Hepatocyte (in vitro differentiated cells): ENCODE measurements at regions not wholly inside any gene's neighbourhood (a gene's known extent, or its start where the extent isn't known, plus 50 kb on each side); places are given as distances from the start of the nearest gene placed in this dataset.

Experiments
- DNase-seq: peaks from one replicate; pipeline ENCODE4 v3.0.0-alpha.2; 2016; ENCODE audit warnings: low spot score
- H2AFZ ChIP-seq: fragments of 200-600 bp; sonication (generic); 2 replicates; pipeline ENCODE4 v1.6.0; 2016; ENCODE audit warnings: antibody characterized with exemption, mild to moderate bottlenecking
- H3K27ac ChIP-seq: fragments of 200-600 bp; sonication (generic); 2 replicates; pipeline ENCODE4 v1.5.1; 2016; ENCODE audit warnings: mild to moderate bottlenecking
- H3K27me3 ChIP-seq: fragments of 200-600 bp; sonication (generic); 2 replicates; pipeline ENCODE4 v1.6.1; 2016
- H3K36me3 ChIP-seq: fragments of 200-600 bp; sonication (generic); replicated peaks from 2 replicates; pipeline ENCODE4 v1.5.1; 2016; ENCODE audit warnings: low read depth; ENCODE audit not compliant: insufficient read depth
- H3K4me1 ChIP-seq: fragments of 200-600 bp; sonication (generic); 2 replicates; pipeline ENCODE4 v1.5.1; 2016; ENCODE audit warnings: mild to moderate bottlenecking, moderate library complexity; ENCODE audit not compliant: insufficient read depth
- H3K4me2 ChIP-seq: fragments of 200-600 bp; sonication (generic); 2 replicates; pipeline ENCODE4 v1.6.0; 2016
- H3K4me3 ChIP-seq: fragments of 200-600 bp; sonication (generic); 2 replicates; pipeline ENCODE4 v1.5.1; 2016; ENCODE audit warnings: mild to moderate bottlenecking
- H3K79me2 ChIP-seq: fragments of 200-600 bp; sonication (generic); 2 replicates; pipeline ENCODE4 v1.6.0; 2017; ENCODE audit warnings: mild to moderate bottlenecking
- H3K9me2 ChIP-seq: fragments of 200-600 bp; sonication (generic); replicated peaks from 2 replicates; pipeline ENCODE4 v1.6.0; 2017; ENCODE audit warnings: mild to moderate bottlenecking; ENCODE audit not compliant: insufficient read depth
- H3K9me3 ChIP-seq: fragments of 200-600 bp; sonication (generic); 2 replicates; pipeline ENCODE4 v1.5.1; 2016; ENCODE audit warnings: low read depth, mild to moderate bottlenecking
- H4K20me1 ChIP-seq: fragments of 200-600 bp; sonication (generic); 2 replicates; pipeline ENCODE4 v1.6.0; 2016; ENCODE audit warnings: mild to moderate bottlenecking; ENCODE audit not compliant: insufficient read depth, poor library complexity, severe bottlenecking
- CTCF ChIP-seq: fragments of 200-600 bp; sonication (generic); IDR thresholded peaks from 2 replicates; pipeline ENCODE4 v1.5.1; 2016; ENCODE audit warnings: antibody characterized with exemption, mild to moderate bottlenecking; ENCODE audit not compliant: poor library complexity
- EZH2 ChIP-seq: fragments of 200-600 bp; sonication (generic); IDR thresholded peaks from 2 replicates; pipeline ENCODE4 v1.6.1; 2016; ENCODE audit warnings: antibody characterized with exemption, mild to moderate bottlenecking, borderline replicate concordance
- EZH2phosphoT487 ChIP-seq: fragments of 200-600 bp; sonication (generic); IDR thresholded peaks from one replicate; pipeline ENCODE4 v1.6.1; 2018; ENCODE audit warnings: antibody characterized with exemption, mild to moderate bottlenecking, low read depth, moderate library complexity; ENCODE audit not compliant: unreplicated experiment, severe bottlenecking
- WGBS: methylation state at CpG from one replicate; pipeline ENCODE4 v1.1.6; 2016; ENCODE audit warnings: low lambda C conversion rate; ENCODE audit errors: missing lambda C conversion rate; 5-methylcytosine and 5-hydroxymethylcytosine counted together

GRCh38 chr6:104541411-104541810 is 318.3 kb downstream of the HACE1 start:
- Histone ChIP-seq H3K79me2 (no peaks in the 10 kb centered on the region), H2AFZ (no peak overlapping the region), H4K20me1 (no peaks in the 10 kb centered on the region), H3K4me2 (no peak overlapping the region), H3K9me3 (no peaks in the 10 kb centered on the region), H3K27me3 (no peaks in the 10 kb centered on the region), H3K27ac (no peak overlapping the region), H3K4me3 (no peak overlapping the region), H3K9me2 (no peaks in the 10 kb centered on the region), H3K4me1 (no peaks in the 10 kb centered on the region), H3K36me3 (no peaks in the 10 kb centered on the region)
- 79% methylated on average over 1 of the region's 1 CpG for WGBS
- TF ChIP-seq EZH2phosphoT487 (no peak), EZH2 (no peak), CTCF (no peak)
- no peak for DNase-seq

- H3K27me3 ChIP-seq, result no peaks in the 10 kb centered on the region
- H3K79me2 ChIP-seq, result no peaks in the 10 kb centered on the region
- no peak for DNase-seq
- no peak overlapping the region for H2AFZ ChIP-seq
- H3K4me1 ChIP-seq, result no peaks in the 10 kb centered on the region
- no peak overlapping the region for H3K4me2 ChIP-seq
- H4K20me1 ChIP-seq, result no peaks in the 10 kb centered on the region
- no peaks in the 10 kb centered on the region for H3K9me2 ChIP-seq
- H3K27ac ChIP-seq, result no peak overlapping the region
- H3K9me3 ChIP-seq, result no peaks in the 10 kb centered on the region
- TF ChIP-seq CTCF, result no peak
- no peak overlapping the region for H3K4me3 ChIP-seq
- no peaks in the 10 kb centered on the region for H3K36me3 ChIP-seq
Measured at GRCh38 chr6:104540743-104541142, 319.0 kb downstream of the HACE1 start.

DNA sequence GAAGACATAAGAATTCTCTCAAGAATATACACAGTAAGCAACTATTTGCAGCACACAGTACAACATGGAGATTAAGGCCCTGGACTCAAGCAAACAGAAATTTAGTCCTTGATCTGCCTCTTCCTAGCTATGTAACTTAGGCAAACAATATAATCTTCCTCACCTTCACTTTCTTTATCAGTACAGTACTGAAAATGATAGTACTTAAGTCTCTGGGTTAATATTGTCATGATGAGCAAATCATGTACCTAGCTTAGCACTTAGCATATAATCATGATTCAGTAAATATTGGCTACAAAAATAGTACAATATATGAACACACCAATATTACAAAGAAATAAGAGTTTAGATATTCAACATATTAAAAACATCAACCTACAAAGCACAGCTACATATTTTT is 320.5 kb downstream of the HACE1 start:
- Histone ChIP-seq H3K36me3 (no peaks in the 10 kb centered on the region), H3K27ac (no peak overlapping the region), H3K79me2 (no peaks in the 10 kb centered on the region), H2AFZ (no peak overlapping the region), H3K27me3 (no peaks in the 10 kb centered on the region), H3K4me2 (no peak overlapping the region), H3K4me1 (no peaks in the 10 kb centered on the region), H3K4me3 (no peak overlapping the region), H3K9me3 (no peaks in the 10 kb centered on the region), H3K9me2 (no peaks in the 10 kb centered on the region), H4K20me1 (no peaks in the 10 kb centered on the region)
- TF ChIP-seq EZH2 (no peak), CTCF (no peak), EZH2phosphoT487 (no peak)
- DNase-seq, result no peak

- H4K20me1 ChIP-seq, result no peaks in the 10 kb centered on the region
- no peaks in the 10 kb centered on the region for H3K9me2 ChIP-seq
- no peaks in the 10 kb centered on the region for H3K27me3 ChIP-seq
- DNase-seq, result no peak
- no peak overlapping the region for H3K4me2 ChIP-seq
- H3K36me3 ChIP-seq, result no peaks in the 10 kb centered on the region
- 91% methylated on average over 1 of the region's 1 CpG for WGBS
- H3K4me1 ChIP-seq, result no peaks in the 10 kb centered on the region
- no peaks in the 10 kb centered on the region for H3K79me2 ChIP-seq
- no peak overlapping the region for H3K4me3 ChIP-seq
- H3K9me3 ChIP-seq, result no peaks in the 10 kb centered on the region
- no peak for TF ChIP-seq EZH2
- TF ChIP-seq CTCF, result no peak
- no peak for TF ChIP-seq EZH2phosphoT487
- no peak overlapping the region for H2AFZ ChIP-seq
- no peak overlapping the region for H3K27ac ChIP-seq
Measured at GRCh38 chr6:104537872-104538271, 321.8 kb downstream of the HACE1 start.
